ENCODE measurements at regions not wholly inside any gene's neighbourhood (a gene's known extent, or its start where the extent isn't known, plus 50 kb on each side); places are given as distances from the start of the nearest gene placed in this dataset.

- Histone ChIP-seq H3K4me1 (ENCODE audit: insufficient read depth, low read length) (no peaks in the 10 kb centered on the region), H3K36me3 (replicated peaks in 1 of 2; ENCODE audit: control insufficient read depth in 1 of 2, insufficient read depth in 2 of 2, low read length in 2 of 2) (no peaks in the 10 kb centered on the region), H3K27ac (ENCODE audit: extremely low read length, insufficient read depth, low read length) (no peak overlapping the region), H2AFZ (ENCODE audit: low read length) (no peak overlapping the region), H3K9me3 (ENCODE audit: low read length) (no peaks in the 10 kb centered on the region), H3K4me2 (ENCODE audit: low read depth, low read length) (no peak overlapping the region), H3K4me3 (replicated peaks in 1 of 3; ENCODE audit: insufficient read depth in 1 of 3, low read depth in 2 of 3, low read length in 3 of 3) (no peak overlapping the region), H4K20me1 (ENCODE audit: insufficient read depth, low read length) (no peaks in the 10 kb centered on the region), H3K27me3 (ENCODE audit: control insufficient read depth in 1 of 2, insufficient read depth in 2 of 2, low read length in 2 of 2) (peaks cover 15 to 35% of the 10 kb centered on the region in 2 experiments), H3K79me2 (ENCODE audit: insufficient read depth, low read length) (no peaks in the 10 kb centered on the region), H3K9ac (ENCODE audit: insufficient read depth, low read depth, low read length) (no peak overlapping the region)
- intact Hi-C loops (cut with micrococcal nuclease; ENCODE audit: unreplicated experiment) = no loop called here
- DNase-seq (ENCODE audit: low spot score) = no peak
- no TSS peak for BruUV-seq (replicated peaks)
- TF ChIP-seq BATF2 (CRISPR knock-in tag; IDR thresholded peaks at IDR 0.05) = no peak
- TF ChIP-seq ZNF644 (CRISPR knock-in tag; IDR thresholded peaks at IDR 0.05; ENCODE audit: low read depth) = no peak
- no peak for TF ChIP-seq ZNF547 (CRISPR knock-in tag; IDR thresholded peaks at IDR 0.05)
- no peak for TF ChIP-seq ZNF317 (CRISPR knock-in tag; IDR thresholded peaks at IDR 0.05)
- TF ChIP-seq ZNF263 (CRISPR knock-in tag; IDR thresholded peaks at IDR 0.05) = no peak
- TF ChIP-seq RAD51 (IDR thresholded peaks at IDR 0.05; ENCODE audit: borderline replicate concordance) = no peak
- TF ChIP-seq PTBP1 (IDR thresholded peaks at IDR 0.05; ENCODE audit: low read depth, low read length, poor library complexity, severe bottlenecking) = no peak
- TF ChIP-seq, protein P1, sequence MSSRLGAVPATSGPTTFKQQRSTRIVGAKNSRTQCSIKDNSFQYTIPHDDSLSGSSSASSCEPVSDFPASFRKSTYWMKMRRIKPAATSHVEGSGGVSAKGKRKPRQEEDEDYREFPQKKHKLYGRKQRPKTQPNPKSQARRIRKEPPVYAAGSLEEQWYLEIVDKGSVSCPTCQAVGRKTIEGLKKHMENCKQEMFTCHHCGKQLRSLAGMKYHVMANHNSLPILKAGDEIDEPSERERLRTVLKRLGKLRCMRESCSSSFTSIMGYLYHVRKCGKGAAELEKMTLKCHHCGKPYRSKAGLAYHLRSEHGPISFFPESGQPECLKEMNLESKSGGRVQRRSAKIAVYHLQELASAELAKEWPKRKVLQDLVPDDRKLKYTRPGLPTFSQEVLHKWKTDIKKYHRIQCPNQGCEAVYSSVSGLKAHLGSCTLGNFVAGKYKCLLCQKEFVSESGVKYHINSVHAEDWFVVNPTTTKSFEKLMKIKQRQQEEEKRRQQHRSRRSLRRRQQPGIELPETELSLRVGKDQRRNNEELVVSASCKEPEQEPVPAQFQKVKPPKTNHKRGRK (CRISPR knock-in tag; IDR thresholded peaks at IDR 0.05) = no peak
- no peak for TF ChIP-seq ZBED4 (CRISPR knock-in tag; IDR thresholded peaks at IDR 0.05; ENCODE audit: borderline replicate concordance)
- no peak for TF ChIP-seq TBL1XR1 (IDR thresholded peaks at IDR 0.05; ENCODE audit: borderline replicate concordance, low read length, partially characterized antibody)
- TF ChIP-seq SMAD9 (CRISPR knock-in tag; IDR thresholded peaks at IDR 0.05) = no peak
- no peak for TF ChIP-seq ZNF75D (CRISPR knock-in tag; IDR thresholded peaks at IDR 0.05; ENCODE audit: borderline replicate concordance)
- TF ChIP-seq EHMT2 (IDR thresholded peaks at IDR 0.05; ENCODE audit: borderline replicate concordance, low read depth, low read length) = no peak
- no peak for TF ChIP-seq LBX2 (CRISPR knock-in tag; IDR thresholded peaks at IDR 0.05; ENCODE audit: borderline replicate concordance)
- TF ChIP-seq, protein P2, sequence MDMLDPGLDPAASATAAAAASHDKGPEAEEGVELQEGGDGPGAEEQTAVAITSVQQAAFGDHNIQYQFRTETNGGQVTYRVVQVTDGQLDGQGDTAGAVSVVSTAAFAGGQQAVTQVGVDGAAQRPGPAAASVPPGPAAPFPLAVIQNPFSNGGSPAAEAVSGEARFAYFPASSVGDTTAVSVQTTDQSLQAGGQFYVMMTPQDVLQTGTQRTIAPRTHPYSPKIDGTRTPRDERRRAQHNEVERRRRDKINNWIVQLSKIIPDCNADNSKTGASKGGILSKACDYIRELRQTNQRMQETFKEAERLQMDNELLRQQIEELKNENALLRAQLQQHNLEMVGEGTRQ (IDR thresholded peaks at IDR 0.05; ENCODE audit: low read depth, low read length) = no peak
- TF ChIP-seq, protein P2 (CRISPR knock-in tag; IDR thresholded peaks at IDR 0.05; ENCODE audit: borderline replicate concordance) = no peak
- in situ Hi-C loops (cut with HindIII; ENCODE audit: extremely low pct_ligation_motif_present, low pct_unique_long_range_greater_than_20kb) = loop anchor here (25.0 kb wide), 1 partner anchor 101 kb away; no protein-coding TSS in a partner anchor
- WGBS (ENCODE audit: low lambda C conversion rate) = 48% methylated on average over 7 of the region's 9 CpGs
- POLR2A ChIA-PET = no interaction called here
- no peak for FAIRE-seq
- CTCF ChIA-PET (ENCODE audit: low intra/inter-chr PET ratio, low total read pairs) = no interaction called here
- ATAC-seq = no peak; the same call in 2 of the 3 replicates
Observed at GRCh38 chr16:11411059-11411550, 65.8 kb downstream of the RMI2 start.

Measured in HepG2 (cell line).